GM12891 (cell line): ENCODE measurements at regions not wholly inside any gene's neighbourhood (a gene's known extent, or its start where the extent isn't known, plus 50 kb on each side); places are given as distances from the start of the nearest gene placed in this dataset.

Experiments
- POLR2A ChIP-seq: IDR thresholded peaks from 2 replicates; pipeline ENCODE4 v1.6.1; 2011; ENCODE audit warnings: low read depth, low read length, control low read depth
- POLR2AphosphoS5 ChIP-seq: IDR thresholded peaks from 2 replicates; pipeline ENCODE4 v1.6.1; 2011; ENCODE audit warnings: low read depth, low read length, control low read depth
- POU2F2 ChIP-seq: IDR thresholded peaks from 2 replicates; pipeline ENCODE4 v1.6.1; 2011; ENCODE audit warnings: low read depth, mild to moderate bottlenecking, control low read depth, low read length, moderate library complexity
- SPI1 ChIP-seq: IDR thresholded peaks from 2 replicates; pipeline ENCODE4 v1.6.1; 2011; ENCODE audit warnings: low read depth, low read length, control low read depth
- TAF1 ChIP-seq: IDR thresholded peaks from 2 replicates; pipeline ENCODE4 v1.6.1; 2011; ENCODE audit warnings: low read depth, low read length, control low read depth

GRCh38 chr7:10507032-10507431, 466.6 kb upstream of the PHF14 start:
- no peak for TF ChIP-seq TAF1
- no peak for TF ChIP-seq POLR2AphosphoS5
- no peak for TF ChIP-seq SPI1
- no peak for TF ChIP-seq POLR2A
- TF ChIP-seq POU2F2: no peak
